Neural cell (in vitro differentiated cells): ENCODE measurements at regions not wholly inside any gene's neighbourhood (a gene's known extent, or its start where the extent isn't known, plus 50 kb on each side); places are given as distances from the start of the nearest gene placed in this dataset.

Source experiments
- CTCF ChIP-seq: fragments of 450-650 bp; IDR thresholded peaks from 2 replicates; pipeline ENCODE4 v1.5.1; 2014; ENCODE audit warnings: antibody characterized with exemption, mild to moderate bottlenecking, moderate library complexity; ENCODE audit not compliant: poor library complexity, severe bottlenecking
- EP300 ChIP-seq: fragments of 450-650 bp; conservative IDR thresholded peaks from 2 replicates; pipeline ENCODE4 v1.6.1; 2014; ENCODE audit warnings: antibody characterized with exemption, mild to moderate bottlenecking, moderate library complexity; ENCODE audit not compliant: poor library complexity, severe bottlenecking

GRCh38 chr6:169895926-169896761, 144.7 kb downstream of the ERMARD start:
- TF ChIP-seq EP300 = no peak
- TF ChIP-seq CTCF = no peak
